Activated CD4-positive, alpha-beta T cell treated with anti-CD3 and anti-CD28 coated beads for 1 hour (primary cell): ENCODE measurements at regions not wholly inside any gene's neighbourhood (a gene's known extent, or its start where the extent isn't known, plus 50 kb on each side); places are given as distances from the start of the nearest gene placed in this dataset.

Experiments
- DNase-seq: peaks from one replicate; pipeline ENCODE4 v3.0.0-alpha.2; 2020

- DNase-seq, result no peak
These were observed 221.2 kb upstream of the ANKRD55 start for GRCh38 chr5:56454219-56454862.

- no peak for DNase-seq
These were observed 218.6 kb upstream of the ANKRD55 start for GRCh38 chr5:56451742-56452141.

- DNase-seq, result no peak
These were observed 217.6 kb upstream of the ANKRD55 start for GRCh38 chr5:56450766-56451165.

GRCh38 chr5:56449071-56449640 is 216.0 kb upstream of the ANKRD55 start:
- no peak for DNase-seq

- DNase-seq, result no peak
These were observed 214.5 kb upstream of the ANKRD55 start for GRCh38 chr5:56447656-56448055.

- no peak for DNase-seq
These were observed 214.1 kb upstream of the ANKRD55 start for GRCh38 chr5:56447232-56447631.

GRCh38 chr5:56446728-56447127 is 213.6 kb upstream of the ANKRD55 start:
- no peak for DNase-seq

- no peak for DNase-seq
These were observed 210.7 kb upstream of the ANKRD55 start for GRCh38 chr5:56443826-56444225.

GRCh38 chr5:56440871-56441740 is 208.0 kb upstream of the ANKRD55 start:
- DNase-seq, result no peak

GRCh38 chr5:56434986-56435385 is 201.9 kb upstream of the ANKRD55 start:
- no peak for DNase-seq

- no peak for DNase-seq
These were observed 200.0 kb upstream of the ANKRD55 start for GRCh38 chr5:56433039-56433617.

- no peak for DNase-seq
These were observed 199.2 kb upstream of the ANKRD55 start for GRCh38 chr5:56432321-56432720.

- no peak for DNase-seq
These were observed 197.3 kb upstream of the ANKRD55 start for GRCh38 chr5:56430422-56430821.

- DNase-seq, result no peak
These were observed 196.0 kb upstream of the ANKRD55 start for GRCh38 chr5:56429110-56429561.

GRCh38 chr5:56426693-56427092 is 193.6 kb upstream of the ANKRD55 start:
- no peak for DNase-seq

GRCh38 chr5:56422076-56422762 is 189.1 kb upstream of the ANKRD55 start:
- no peak for DNase-seq

GRCh38 chr5:56421246-56422075 is 188.3 kb upstream of the ANKRD55 start:
- no peak for DNase-seq

- no peak for DNase-seq
These were observed 187.2 kb upstream of the ANKRD55 start for GRCh38 chr5:56420323-56420722.

- no peak for DNase-seq
These were observed 186.5 kb upstream of the ANKRD55 start for GRCh38 chr5:56419667-56420066.

GRCh38 chr5:56415356-56415765 is 182.2 kb upstream of the ANKRD55 start:
- DNase-seq, result no peak

GRCh38 chr5:56414066-56414465 is 180.9 kb upstream of the ANKRD55 start:
- DNase-seq, result no peak

- no peak for DNase-seq
These were observed 180.4 kb upstream of the ANKRD55 start for GRCh38 chr5:56413546-56413945.
